T-cell (primary cell): ENCODE measurements at regions not wholly inside any gene's neighbourhood (a gene's known extent, or its start where the extent isn't known, plus 50 kb on each side); places are given as distances from the start of the nearest gene placed in this dataset.

Experiments
- ATAC-seq, 4 experiments: fragments of 200-7000 bp in 3 of 4; fragments of 150-1000 bp in 1 of 4; cut with Tn5 transposase; replicated peaks in 1 of 4; 1 replicate in 3 of 4; 2 replicates in 1 of 4; pipeline ENCODE4 v1.10.0; 2021; ENCODE audit warnings: moderate library complexity in 3 of 4, mild to moderate bottlenecking in 2 of 4, moderate number of reproducible peaks in 1 of 4
- CTCF ChIA-PET, 2 donors: fragments of 300-600 bp; sonication (Branson Sonifier 250); formaldehyde crosslinking; loops; one replicate each; lab custom pipeline; 2022; ENCODE audit warnings: antibody characterized with exemption in 2 of 2; lab: Charles Lee
- POLR2A ChIA-PET, 2 donors: fragments of 300-600 bp; sonication (Branson Sonifier 250); formaldehyde crosslinking; loops; one replicate each; lab custom pipeline; 2022; ENCODE audit warnings: antibody characterized with exemption in 2 of 2; lab: Charles Lee
- DNase-seq, 35 experiments: peaks; one replicate each; pipeline versions ENCODE4 v3.0.0 to v3.0.0-alpha.2; 2013 to 2023
- H3K27ac ChIP-seq: one replicate; pipeline ENCODE4 v1.5.1; 2013; ENCODE audit warnings: low read length
- H3K27me3 ChIP-seq, 2 experiments: replicated peaks in 1 of 2; 1 replicate in 1 of 2; 2 replicates in 1 of 2; pipeline versions ENCODE4 v1.6.1 to v1.7.0; 2013; ENCODE audit warnings: low read length in 1 of 2, mixed read lengths in 1 of 2; ENCODE audit not compliant: control insufficient read depth in 2 of 2, insufficient read depth in 2 of 2; ENCODE audit errors: extremely low read depth in 1 of 2
- H3K36me3 ChIP-seq, 2 donors: 1 replicate in 1 of 2; 2 replicates in 1 of 2; pipeline versions ENCODE4 v1.6.1 to v1.7.0; 2013; ENCODE audit warnings: low read length in 1 of 2; ENCODE audit not compliant: control insufficient read depth in 2 of 2, insufficient read depth in 1 of 2; ENCODE audit errors: extremely low read depth in 1 of 2
- H3K4me1 ChIP-seq, 2 experiments: 1 replicate in 1 of 2; 2 replicates in 1 of 2; pipeline versions ENCODE4 v1.6.1 to v1.7.0; 2013; ENCODE audit warnings: low read length in 2 of 2, mixed read lengths in 1 of 2; ENCODE audit not compliant: insufficient read depth in 2 of 2, control insufficient read depth in 1 of 2; ENCODE audit errors: extremely low read depth in 1 of 2
- H3K4me3 ChIP-seq, 2 donors: 1 replicate in 1 of 2; 2 replicates in 1 of 2; pipeline versions ENCODE4 v1.5.1 to v1.7.0; 2013; ENCODE audit warnings: mild to moderate bottlenecking in 2 of 2, low read length in 1 of 2, moderate library complexity in 1 of 2; ENCODE audit not compliant: control insufficient read depth in 1 of 2; ENCODE audit errors: extremely low read depth in 1 of 2
- H3K9me3 ChIP-seq: 2 replicates; pipeline ENCODE4 v1.7.0; 2013
- H3K27ac Mint-ChIP-seq, 2 donors: one replicate each; pipeline ENCODE4 v1.8.0; 2020 to 2021; ENCODE audit warnings: mild to moderate bottlenecking in 2 of 2, mixed read lengths in 2 of 2
- H3K27me3 Mint-ChIP-seq, 2 donors: one replicate each; pipeline ENCODE4 v1.8.0; 2021 to 2022; ENCODE audit warnings: mixed read lengths in 2 of 2
- H3K36me3 Mint-ChIP-seq: one replicate; pipeline ENCODE4 v1.8.0; 2021; ENCODE audit warnings: mixed read lengths
- H3K4me1 Mint-ChIP-seq, 3 donors: one replicate each; pipeline ENCODE4 v1.8.0; 2020 to 2022; ENCODE audit warnings: mixed read lengths in 3 of 3, mild to moderate bottlenecking in 1 of 3
- H3K4me3 Mint-ChIP-seq, 3 donors: one replicate each; pipeline ENCODE4 v1.8.0; 2020 to 2022; ENCODE audit warnings: mild to moderate bottlenecking in 3 of 3, mixed read lengths in 3 of 3, moderate library complexity in 3 of 3
- H3K9me3 Mint-ChIP-seq, 3 donors: one replicate each; pipeline ENCODE4 v1.8.0; 2020 to 2022; ENCODE audit warnings: mixed read lengths in 3 of 3
- WGBS: methylation state at CpG from one replicate; pipeline ENCODE4 v1.1.5; 2013; ENCODE audit warnings: missing lambda C conversion rate; ENCODE audit not compliant: insufficient coverage; 5-methylcytosine and 5-hydroxymethylcytosine counted together

- ChIA-PET CTCF (no interaction called here), POLR2A (no interaction called here)
- WGBS = 78% methylated on average over 2 of the region's 3 CpGs
- H3K4me1 ChIP-seq = no peaks in the 10 kb centered on the region
- ATAC-seq (no peak), DNase-seq (no peak)
- H3K27ac ChIP-seq = no peak overlapping the region
- Mint-ChIP-seq H3K4me3 (no peak overlapping the region), H3K36me3 (no peaks in the 10 kb centered on the region), H3K27ac (no peak overlapping the region), H3K4me1 (no peaks in the 10 kb centered on the region), H3K27me3 (peaks cover 0 to 3% of the 10 kb centered on the region in 2 donors), H3K9me3 (peaks cover 9 to 26% (median 18%) of the 10 kb centered on the region in 3 donors)
- no peaks in the 10 kb centered on the region for H3K27me3 ChIP-seq
- no peaks in the 10 kb centered on the region for H3K36me3 ChIP-seq
- H3K9me3 ChIP-seq = no peaks in the 10 kb centered on the region
- no peak overlapping the region for H3K4me3 ChIP-seq
Measured at GRCh38 chr5:110209401-110209800, 517.1 kb downstream of the TMEM232 start.

- ATAC-seq (no peak), DNase-seq (no peak)
- Histone ChIP-seq H3K9me3 (no peaks in the 10 kb centered on the region), H3K4me1 (no peaks in the 10 kb centered on the region), H3K36me3 (no peaks in the 10 kb centered on the region), H3K27ac (no peak overlapping the region), H3K27me3 (no peaks in the 10 kb centered on the region), H3K4me3 (no peak overlapping the region)
- no peaks in the 10 kb centered on the region for H3K27me3 Mint-ChIP-seq
- peaks cover 4% of the 10 kb centered on the region for H3K36me3 Mint-ChIP-seq
- H3K9me3 Mint-ChIP-seq = peaks cover 44 to 57% (median 45%) of the 10 kb centered on the region in 3 donors
- H3K4me3 Mint-ChIP-seq = no peak overlapping the region
- 70% methylated on average over 1 of the region's 1 CpG for WGBS
- H3K27ac Mint-ChIP-seq = no peak overlapping the region
- CTCF ChIA-PET = interaction anchor here in 1 of 2 donors (0.7 kb wide), 1 partner anchor 60 kb away, joined by 3 read pairs; no protein-coding TSS in a partner anchor
- POLR2A ChIA-PET = no interaction called here
- H3K4me1 Mint-ChIP-seq = peaks cover 0 to 6% (median 0%) of the 10 kb centered on the region in 3 donors
Measured at GRCh38 chr5:110218981-110219380, 507.5 kb downstream of the TMEM232 start.

- Histone ChIP-seq H3K27ac (no peak overlapping the region), H3K4me3 (no peak overlapping the region), H3K9me3 (no peaks in the 10 kb centered on the region), H3K4me1 (no peaks in the 10 kb centered on the region), H3K36me3 (no peaks in the 10 kb centered on the region), H3K27me3 (no peaks in the 10 kb centered on the region)
- Mint-ChIP-seq H3K4me3 (no peak overlapping the region), H3K4me1 (peaks cover 0 to 6% (median 0%) of the 10 kb centered on the region in 3 donors), H3K27ac (no peak overlapping the region), H3K36me3 (peaks cover 4% of the 10 kb centered on the region), H3K27me3 (no peaks in the 10 kb centered on the region), H3K9me3 (peaks cover 36 to 57% (median 45%) of the 10 kb centered on the region in 3 donors)
- DNase-seq (no peak), ATAC-seq (no peak)
- POLR2A ChIA-PET = interaction anchor here in 1 of 2 donors (0.7 kb wide), 1 partner anchor 482 kb away, joined by 3 read pairs; no protein-coding TSS in a partner anchor
- CTCF ChIA-PET = no interaction called here
- 43% methylated on average over 1 of the region's 2 CpGs for WGBS
Measured at GRCh38 chr5:110219769-110220168, 506.7 kb downstream of the TMEM232 start.

- no peak for DNase-seq
- H3K9me3 Mint-ChIP-seq = peaks cover 27 to 51% (median 44%) of the 10 kb centered on the region in 3 donors
- ChIA-PET CTCF (no interaction called here), POLR2A (no interaction called here)
- H3K27ac Mint-ChIP-seq = no peak overlapping the region
- H3K4me1 ChIP-seq = no peaks in the 10 kb centered on the region
- ATAC-seq = no peak
- H3K4me3 ChIP-seq = no peak overlapping the region
- no peaks in the 10 kb centered on the region for H3K27me3 ChIP-seq
- no peaks in the 10 kb centered on the region for H3K27me3 Mint-ChIP-seq
- no peak overlapping the region for H3K4me3 Mint-ChIP-seq
- H3K9me3 ChIP-seq = no peaks in the 10 kb centered on the region
- H3K4me1 Mint-ChIP-seq = peaks cover 0 to 6% (median 0%) of the 10 kb centered on the region in 3 donors
- no CpG with 5 or more reads among the region's 2 CpGs for WGBS
- peaks cover 4% of the 10 kb centered on the region for H3K36me3 Mint-ChIP-seq
- H3K27ac ChIP-seq = no peak overlapping the region
- H3K36me3 ChIP-seq = no peaks in the 10 kb centered on the region
Measured at GRCh38 chr5:110221036-110221435, 505.4 kb downstream of the TMEM232 start.

- CTCF ChIA-PET = no interaction called here
Measured at GRCh38 chr5:110224050-110224449, 502.4 kb downstream of the TMEM232 start.

GRCh38 chr5:110225949-110226348 is 500.5 kb downstream of the TMEM232 start:
- peaks cover 0 to 7% of the 10 kb centered on the region in 2 experiments for H3K27me3 ChIP-seq
- Mint-ChIP-seq H3K9me3 (peaks cover 27 to 48% (median 37%) of the 10 kb centered on the region in 3 donors), H3K4me1 (no peaks in the 10 kb centered on the region), H3K27me3 (no peaks in the 10 kb centered on the region), H3K27ac (no peak overlapping the region), H3K4me3 (no peak overlapping the region), H3K36me3 (peaks cover 4% of the 10 kb centered on the region)
- no peak overlapping the region for H3K4me3 ChIP-seq
- POLR2A ChIA-PET = no interaction called here
- CTCF ChIA-PET = no interaction called here
- H3K27ac ChIP-seq = no peak overlapping the region
- H3K36me3 ChIP-seq = no peaks in the 10 kb centered on the region
- no CpG with 5 or more reads among the region's 1 CpG for WGBS
- no peaks in the 10 kb centered on the region for H3K4me1 ChIP-seq
- H3K9me3 ChIP-seq = peaks cover 6% of the 10 kb centered on the region
- no peak for ATAC-seq
- DNase-seq = no peak

More at GRCh38 chr5:110224050-110224449, 502.4 kb downstream of the TMEM232 start:
- 67% methylated on average over 1 of the region's 1 CpG for WGBS
- Mint-ChIP-seq H3K4me1 (peaks cover 0 to 2% (median 0%) of the 10 kb centered on the region in 3 donors), H3K36me3 (peaks cover 4% of the 10 kb centered on the region), H3K9me3 (peaks cover 22 to 41% (median 34%) of the 10 kb centered on the region in 3 donors), H3K4me3 (no peak overlapping the region), H3K27ac (no peak overlapping the region), H3K27me3 (no peaks in the 10 kb centered on the region)
- DNase-seq (no peak), ATAC-seq (no peak)
- POLR2A ChIA-PET = no interaction called here
- H3K36me3 ChIP-seq = no peaks in the 10 kb centered on the region
- H3K4me3 ChIP-seq = no peak overlapping the region
- H3K27me3 ChIP-seq = peaks cover 0 to 7% of the 10 kb centered on the region in 2 experiments
- no peak overlapping the region for H3K27ac ChIP-seq
- H3K4me1 ChIP-seq = no peaks in the 10 kb centered on the region
- no peaks in the 10 kb centered on the region for H3K9me3 ChIP-seq
